ENCODE measurements at regions not wholly inside any gene's neighbourhood (a gene's known extent, or its start where the extent isn't known, plus 50 kb on each side); places are given as distances from the start of the nearest gene placed in this dataset.

- H3K9ac ChIP-seq (ENCODE audit: extremely low read depth, low read length, poor library complexity, severe bottlenecking): no peak overlapping the region
- no peaks in the 10 kb centered on the region for H3K36me3 ChIP-seq (ENCODE audit: control insufficient read depth, insufficient read depth, low read length)
- H3K27ac ChIP-seq (ENCODE audit: low read depth, low read length): no peak overlapping the region
- peaks cover 5% of the 10 kb centered on the region for H3K27me3 ChIP-seq (ENCODE audit: control insufficient read depth, insufficient read depth, low read length, poor library complexity, severe bottlenecking)
- H3K4me1 ChIP-seq (ENCODE audit: control insufficient read depth, insufficient read depth, low read length): no peaks in the 10 kb centered on the region
- H3K36me3 Mint-ChIP-seq (ENCODE audit: low read depth): no peaks in the 10 kb centered on the region
- H3K27me3 Mint-ChIP-seq (ENCODE audit: insufficient read depth): no peaks in the 10 kb centered on the region
- no peak overlapping the region for H3K4me3 Mint-ChIP-seq
- H3K27ac Mint-ChIP-seq: no peak overlapping the region
- H3K9me3 ChIP-seq (ENCODE audit: control insufficient read depth, low read length): no peaks in the 10 kb centered on the region
- H3K9me3 Mint-ChIP-seq: no peaks in the 10 kb centered on the region
- H3K4me3 ChIP-seq (ENCODE audit: low read length): no peak overlapping the region
- no peak for TF ChIP-seq CTCF (conservative IDR thresholded peaks at IDR 0.05)
- no peaks in the 10 kb centered on the region for H3K4me1 Mint-ChIP-seq
- peak; percentile 24 for DNase-seq
- WGBS, 2 experiments (ENCODE audit: insufficient coverage in 1 of 2, insufficient read length in 1 of 2): 89 to 90% methylated on average over 8 to 17 of the region's 17 CpGs
These were observed 87.0 kb downstream of the YTHDF1 start for GRCh38 chr20:63128956-63129355.

GRCh38 chr20:63128367-63128766 is 87.6 kb downstream of the YTHDF1 start:
- Histone ChIP-seq H3K4me3 (ENCODE audit: low read length) (no peak overlapping the region), H3K27me3 (ENCODE audit: control insufficient read depth, insufficient read depth, low read length, poor library complexity, severe bottlenecking) (peaks cover 5% of the 10 kb centered on the region), H3K9me3 (ENCODE audit: control insufficient read depth, low read length) (no peaks in the 10 kb centered on the region), H3K27ac (ENCODE audit: low read depth, low read length) (no peak overlapping the region), H3K4me1 (ENCODE audit: control insufficient read depth, insufficient read depth, low read length) (no peaks in the 10 kb centered on the region), H3K9ac (ENCODE audit: extremely low read depth, low read length, poor library complexity, severe bottlenecking) (no peak overlapping the region), H3K36me3 (ENCODE audit: control insufficient read depth, insufficient read depth, low read length) (no peaks in the 10 kb centered on the region)
- Mint-ChIP-seq H3K36me3 (ENCODE audit: low read depth) (no peaks in the 10 kb centered on the region), H3K9me3 (no peaks in the 10 kb centered on the region), H3K27me3 (ENCODE audit: insufficient read depth) (no peaks in the 10 kb centered on the region), H3K4me1 (no peaks in the 10 kb centered on the region), H3K4me3 (no peak overlapping the region), H3K27ac (no peak overlapping the region)
- WGBS, 2 experiments (ENCODE audit: insufficient coverage in 1 of 2, insufficient read length in 1 of 2): 92 to 97% methylated on average over 28 to 30 of the region's 30 CpGs
- peak; percentile 34 for DNase-seq
- no peak for TF ChIP-seq CTCF (conservative IDR thresholded peaks at IDR 0.05)

GRCh38 chr20:63127700-63128364 is 88.1 kb downstream of the YTHDF1 start:
- Histone ChIP-seq H3K27me3 (ENCODE audit: control insufficient read depth, insufficient read depth, low read length, poor library complexity, severe bottlenecking) (peaks cover 5% of the 10 kb centered on the region), H3K36me3 (ENCODE audit: control insufficient read depth, insufficient read depth, low read length) (no peaks in the 10 kb centered on the region), H3K4me1 (ENCODE audit: control insufficient read depth, insufficient read depth, low read length) (no peaks in the 10 kb centered on the region), H3K9me3 (ENCODE audit: control insufficient read depth, low read length) (no peaks in the 10 kb centered on the region), H3K9ac (ENCODE audit: extremely low read depth, low read length, poor library complexity, severe bottlenecking) (no peak overlapping the region), H3K4me3 (ENCODE audit: low read length) (no peak overlapping the region), H3K27ac (ENCODE audit: low read depth, low read length) (no peak overlapping the region)
- Mint-ChIP-seq H3K27ac (no peak overlapping the region), H3K27me3 (ENCODE audit: insufficient read depth) (no peaks in the 10 kb centered on the region), H3K4me1 (no peaks in the 10 kb centered on the region), H3K9me3 (no peaks in the 10 kb centered on the region), H3K4me3 (no peak overlapping the region), H3K36me3 (ENCODE audit: low read depth) (no peaks in the 10 kb centered on the region)
- 82 to 87% methylated on average over 20 to 21 of the region's 21 CpGs for WGBS, 2 experiments (ENCODE audit: insufficient coverage in 1 of 2, insufficient read length in 1 of 2)
- TF ChIP-seq CTCF (conservative IDR thresholded peaks at IDR 0.05): no peak
- DNase-seq: peak; percentile 17
